Colonic mucosa (tissue), 4 donors: ENCODE measurements at regions not wholly inside any gene's neighbourhood (a gene's known extent, or its start where the extent isn't known, plus 50 kb on each side); places are given as distances from the start of the nearest gene placed in this dataset.

Source experiments
- DNase-seq: peaks from one replicate; pipeline ENCODE4 v3.0.0-alpha.2; 2020
- H3K27ac ChIP-seq: fragments of 200-600 bp; one replicate; pipeline ENCODE4 v1.8.0; 2021
- H3K27me3 ChIP-seq: fragments of 200-600 bp; one replicate; pipeline ENCODE4 v1.8.0; 2021
- H3K36me3 ChIP-seq: fragments of 200-600 bp; one replicate; pipeline ENCODE4 v1.8.0; 2021
- H3K4me1 ChIP-seq: fragments of 200-600 bp; one replicate; pipeline ENCODE4 v1.8.0; 2021; ENCODE audit warnings: mild to moderate bottlenecking
- H3K4me3 ChIP-seq: fragments of 200-600 bp; one replicate; pipeline ENCODE4 v1.8.0; 2021
- H3K9ac ChIP-seq, 2 donors: one replicate each; pipeline ENCODE4 v1.7.0; 2013; ENCODE audit warnings: control low read depth in 2 of 2, low read depth in 2 of 2, low read length in 2 of 2
- H3K9me3 ChIP-seq: fragments of 200-600 bp; one replicate; pipeline ENCODE4 v1.8.0; 2021
- intact Hi-C: fragments of 100-400 bp; cut with DNase I; formaldehyde crosslinking; loops from one replicate; pipeline ENCODE4 v1.14.1; 2022
- TF ChIP-seq, protein P1 (sequence below): fragments of 200-600 bp; IDR thresholded peaks from one replicate; pipeline ENCODE4 v1.8.0; 2022; ENCODE audit warnings: antibody characterized with exemption, mild to moderate bottlenecking
- donor health status: healthy.
- donor health status: DM: no; HTN: no; CAD: no.
- donor health status: DM: no; HTN: no; CAD: no.

DNA sequence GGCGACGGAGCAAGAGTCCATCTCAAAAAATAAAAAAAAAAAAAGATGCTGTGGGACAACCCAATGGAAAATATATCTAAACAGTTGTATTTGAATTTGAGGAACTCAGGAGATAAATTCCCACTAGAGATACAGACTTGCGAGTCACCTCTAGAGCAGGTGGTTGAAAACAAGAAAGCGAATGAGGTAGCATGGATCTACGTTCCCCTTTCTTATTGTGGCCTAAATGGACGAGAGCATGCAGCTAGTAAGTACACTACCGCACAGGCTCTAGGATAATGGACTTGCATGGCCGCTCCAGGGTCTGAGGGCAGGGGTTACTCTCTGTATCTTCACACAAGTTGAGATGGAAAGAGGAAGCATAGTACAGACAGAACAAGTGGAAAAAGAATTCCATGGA lies 63.5 kb upstream of the TGFBR2 start:
- Histone ChIP-seq H3K4me3 (no peak overlapping the region), H3K4me1 (no peaks in the 10 kb centered on the region), H3K9ac (no peak overlapping the region), H3K27ac (no peak overlapping the region), H3K9me3 (no peaks in the 10 kb centered on the region), H3K36me3 (no peaks in the 10 kb centered on the region), H3K27me3 (no peaks in the 10 kb centered on the region)
- no peak for DNase-seq
- TF ChIP-seq, protein P1, sequence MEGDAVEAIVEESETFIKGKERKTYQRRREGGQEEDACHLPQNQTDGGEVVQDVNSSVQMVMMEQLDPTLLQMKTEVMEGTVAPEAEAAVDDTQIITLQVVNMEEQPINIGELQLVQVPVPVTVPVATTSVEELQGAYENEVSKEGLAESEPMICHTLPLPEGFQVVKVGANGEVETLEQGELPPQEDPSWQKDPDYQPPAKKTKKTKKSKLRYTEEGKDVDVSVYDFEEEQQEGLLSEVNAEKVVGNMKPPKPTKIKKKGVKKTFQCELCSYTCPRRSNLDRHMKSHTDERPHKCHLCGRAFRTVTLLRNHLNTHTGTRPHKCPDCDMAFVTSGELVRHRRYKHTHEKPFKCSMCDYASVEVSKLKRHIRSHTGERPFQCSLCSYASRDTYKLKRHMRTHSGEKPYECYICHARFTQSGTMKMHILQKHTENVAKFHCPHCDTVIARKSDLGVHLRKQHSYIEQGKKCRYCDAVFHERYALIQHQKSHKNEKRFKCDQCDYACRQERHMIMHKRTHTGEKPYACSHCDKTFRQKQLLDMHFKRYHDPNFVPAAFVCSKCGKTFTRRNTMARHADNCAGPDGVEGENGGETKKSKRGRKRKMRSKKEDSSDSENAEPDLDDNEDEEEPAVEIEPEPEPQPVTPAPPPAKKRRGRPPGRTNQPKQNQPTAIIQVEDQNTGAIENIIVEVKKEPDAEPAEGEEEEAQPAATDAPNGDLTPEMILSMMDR: no peak
- intact Hi-C loops: no loop called here

DNA sequence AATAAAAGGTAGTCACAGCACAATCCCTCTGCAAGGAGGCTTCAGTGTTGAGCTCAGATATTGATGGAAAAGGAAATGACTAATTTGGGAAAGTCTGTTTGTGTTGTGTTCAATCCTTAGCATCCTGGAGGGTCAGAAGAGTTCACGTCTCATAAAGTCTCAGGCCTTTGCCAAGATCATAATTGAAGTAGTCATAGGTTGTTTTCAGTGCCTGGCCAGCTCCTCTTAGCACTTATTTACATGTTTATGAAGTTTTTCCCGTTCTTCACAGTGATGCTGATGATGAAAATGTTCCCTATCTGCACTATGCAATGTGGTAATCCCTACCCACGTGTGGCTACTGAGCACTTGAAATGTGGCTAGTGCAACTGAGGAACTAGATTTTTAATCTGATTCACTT lies 61.6 kb upstream of the TGFBR2 start:
- no peaks in the 10 kb centered on the region for H3K9me3 ChIP-seq
- H3K27ac ChIP-seq: no peak overlapping the region
- DNase-seq: no peak
- intact Hi-C loops: no loop called here
- H3K9ac ChIP-seq: no peak overlapping the region
- H3K36me3 ChIP-seq: no peaks in the 10 kb centered on the region
- TF ChIP-seq, protein P1: no peak
- no peaks in the 10 kb centered on the region for H3K27me3 ChIP-seq
- H3K4me3 ChIP-seq: no peak overlapping the region
- no peaks in the 10 kb centered on the region for H3K4me1 ChIP-seq

DNA sequence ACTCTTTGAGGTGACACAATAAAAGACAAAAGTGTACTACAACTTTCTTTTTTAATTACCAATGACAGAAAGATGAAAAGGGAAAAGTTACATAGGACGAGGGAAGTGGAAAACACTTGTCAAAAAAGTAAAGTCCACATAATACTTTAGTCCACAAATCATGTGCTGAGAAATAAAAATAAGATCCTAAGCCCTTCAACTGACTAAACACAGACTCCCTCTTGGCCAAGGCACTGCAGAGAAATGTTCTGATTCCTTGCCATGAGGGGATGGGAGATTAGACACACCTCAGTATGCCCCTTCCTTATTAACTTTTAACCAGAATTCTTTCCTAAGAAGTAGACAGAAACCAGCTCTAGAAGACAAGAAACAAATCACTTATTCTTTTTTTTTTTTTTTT lies 59.5 kb upstream of the TGFBR2 start:
- intact Hi-C loops: no loop called here
- H3K9ac ChIP-seq: no peak overlapping the region
- H3K4me3 ChIP-seq: no peak overlapping the region
- TF ChIP-seq, protein P1: no peak
- H3K36me3 ChIP-seq: no peaks in the 10 kb centered on the region
- no peak for DNase-seq
- no peaks in the 10 kb centered on the region for H3K9me3 ChIP-seq
- H3K4me1 ChIP-seq: no peaks in the 10 kb centered on the region
- no peak overlapping the region for H3K27ac ChIP-seq
- no peaks in the 10 kb centered on the region for H3K27me3 ChIP-seq

DNA sequence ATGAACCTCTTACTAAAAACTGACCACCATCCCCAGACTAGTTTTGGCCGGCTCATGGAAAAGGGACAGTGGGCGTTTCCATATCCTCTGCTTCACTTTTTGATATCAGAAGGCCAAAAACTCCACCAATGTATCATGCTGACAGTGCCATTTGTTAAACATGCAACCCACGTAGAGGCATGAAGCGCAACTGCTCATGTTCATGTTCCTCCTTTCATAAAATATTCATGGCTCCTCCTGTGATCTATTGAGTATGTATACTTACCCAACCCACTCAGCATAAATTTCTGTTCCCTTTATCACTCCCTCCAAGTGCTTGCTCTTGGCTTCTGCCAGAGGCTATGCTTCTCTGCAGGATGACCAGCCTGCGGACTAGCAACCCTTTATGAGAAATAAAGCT lies 58.7 kb upstream of the TGFBR2 start:
- Histone ChIP-seq H3K27ac (no peak overlapping the region), H3K36me3 (no peaks in the 10 kb centered on the region), H3K4me1 (no peaks in the 10 kb centered on the region), H3K27me3 (no peaks in the 10 kb centered on the region), H3K9ac (no peak overlapping the region), H3K9me3 (no peaks in the 10 kb centered on the region), H3K4me3 (no peak overlapping the region)
- intact Hi-C loops: no loop called here
- TF ChIP-seq, protein P1: no peak
- DNase-seq: no peak

DNA sequence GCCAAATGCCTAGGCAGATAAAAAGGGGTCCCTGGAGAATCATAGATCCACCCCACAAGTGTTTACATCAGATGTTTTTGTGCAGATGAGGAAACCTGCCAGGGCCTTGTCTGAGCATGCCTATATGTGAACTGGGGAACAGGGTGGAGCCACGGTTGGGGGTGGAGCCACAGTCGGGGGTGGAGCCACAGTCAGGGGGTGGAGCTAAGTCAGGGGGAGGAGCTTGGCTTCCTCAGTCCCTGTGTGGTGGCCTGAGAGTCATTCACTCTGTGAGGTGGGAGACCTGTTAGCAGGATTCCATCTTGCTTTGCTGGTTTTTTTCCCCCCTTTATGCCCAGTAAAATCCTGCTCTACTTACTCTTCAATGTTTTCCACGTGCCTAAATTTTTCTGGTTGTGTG lies 57.8 kb upstream of the TGFBR2 start:
- H3K27me3 ChIP-seq: no peaks in the 10 kb centered on the region
- intact Hi-C loops: no loop called here
- no peak overlapping the region for H3K9ac ChIP-seq
- H3K4me3 ChIP-seq: no peak overlapping the region
- TF ChIP-seq, protein P1: no peak
- no peaks in the 10 kb centered on the region for H3K4me1 ChIP-seq
- H3K27ac ChIP-seq: no peak overlapping the region
- no peaks in the 10 kb centered on the region for H3K9me3 ChIP-seq
- no peaks in the 10 kb centered on the region for H3K36me3 ChIP-seq
- no peak for DNase-seq

DNA sequence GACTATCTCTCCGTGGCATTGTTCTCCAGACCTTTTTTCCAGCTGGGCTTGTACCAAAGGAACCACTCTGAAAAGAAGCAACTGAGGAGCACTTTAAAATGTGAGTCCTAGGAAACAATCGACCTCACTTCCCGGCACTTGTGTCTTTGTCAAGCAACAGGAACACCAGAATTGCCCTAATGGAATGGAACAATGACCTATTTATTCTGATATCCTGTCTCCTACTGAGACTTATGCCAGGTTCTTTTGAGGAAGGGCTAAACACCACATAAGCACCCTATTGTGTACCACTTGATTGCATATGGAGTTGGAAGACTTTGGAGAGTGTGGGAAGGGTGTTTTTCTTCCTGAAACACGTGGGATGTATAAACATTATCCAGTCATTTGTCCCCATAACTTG lies 56.8 kb upstream of the TGFBR2 start:
- H3K27ac ChIP-seq: no peak overlapping the region
- intact Hi-C loops: no loop called here

More for the DNA sequence above, 56.8 kb upstream of the TGFBR2 start:
- Histone ChIP-seq H3K9me3 (no peaks in the 10 kb centered on the region), H3K9ac (no peak overlapping the region), H3K4me3 (no peak overlapping the region), H3K4me1 (no peaks in the 10 kb centered on the region), H3K36me3 (no peaks in the 10 kb centered on the region), H3K27me3 (no peaks in the 10 kb centered on the region)
- DNase-seq: no peak
- TF ChIP-seq, protein P1: no peak
